ENCODE measurements at regions not wholly inside any gene's neighbourhood (a gene's known extent, or its start where the extent isn't known, plus 50 kb on each side); places are given as distances from the start of the nearest gene placed in this dataset.

- Histone ChIP-seq H3K36me3 (ENCODE audit: control insufficient read depth, insufficient read depth, low read length) (no peaks in the 10 kb centered on the region), H3K27me3 (ENCODE audit: control insufficient read depth, insufficient read depth, low read length) (peaks cover 8% of the 10 kb centered on the region), H3K27ac (ENCODE audit: low read length) (no peak overlapping the region), H3K9me3 (ENCODE audit: control insufficient read depth, insufficient read depth, low read depth, low read length) (no peaks in the 10 kb centered on the region), H3K4me3 (ENCODE audit: low read depth in 2 of 2, low read length in 2 of 2) (no peak overlapping the region), H3K4me1 (ENCODE audit: control insufficient read depth, insufficient read depth, low read length) (no peaks in the 10 kb centered on the region)
- ChIA-PET POLR2A (no interaction called here), CTCF (no interaction called here)
- TF ChIP-seq REST (IDR thresholded peaks at IDR 0.05; ENCODE audit: insufficient read depth in 1 of 2, low read depth in 2 of 2, low read length in 1 of 2) = no peak
- TF ChIP-seq POLR2AphosphoS5 (IDR thresholded peaks at IDR 0.05; ENCODE audit: low read depth, low read length) = no peak
- no peak for TF ChIP-seq TCF7L2 (IDR thresholded peaks at IDR 0.05; ENCODE audit: low read depth, low read length)
- TF ChIP-seq CTCF (IDR thresholded peaks at IDR 0.05) = no peak
- no peak for TF ChIP-seq SIN3A (IDR thresholded peaks at IDR 0.05; ENCODE audit: borderline replicate concordance, insufficient read depth, low read depth, low read length)
- no peak for DNase-seq (ENCODE audit: low read depth, low spot score)
- intact Hi-C loops (cut with micrococcal nuclease; ENCODE audit: unreplicated experiment) = no loop called here
- no peak for ATAC-seq
- in situ Hi-C loops (cut with HindIII; ENCODE audit: low pct_unique_long_range_greater_than_20kb, low sequenced_read_pairs) = no loop called here
- BruUV-seq (replicated peaks) = no TSS peak
Observed at GRCh38 chr1:157400766-157401165, 151.5 kb downstream of the FCRL5 start.

GRCh38 chr1:157399984-157400382, 152.3 kb downstream of the FCRL5 start:
- in situ Hi-C loops (cut with HindIII; ENCODE audit: low pct_unique_long_range_greater_than_20kb, low sequenced_read_pairs) (no loop called here), intact Hi-C loops (cut with micrococcal nuclease; ENCODE audit: unreplicated experiment) (no loop called here)
- Histone ChIP-seq H3K27me3 (ENCODE audit: control insufficient read depth, insufficient read depth, low read length) (peaks cover 8% of the 10 kb centered on the region), H3K27ac (ENCODE audit: low read length) (no peak overlapping the region), H3K4me1 (ENCODE audit: control insufficient read depth, insufficient read depth, low read length) (no peaks in the 10 kb centered on the region), H3K36me3 (ENCODE audit: control insufficient read depth, insufficient read depth, low read length) (no peaks in the 10 kb centered on the region), H3K4me3 (ENCODE audit: low read depth in 2 of 2, low read length in 2 of 2) (no peak overlapping the region), H3K9me3 (ENCODE audit: control insufficient read depth, insufficient read depth, low read depth, low read length) (no peaks in the 10 kb centered on the region)
- ChIA-PET CTCF (no interaction called here), POLR2A (no interaction called here)
- ATAC-seq (no peak), DNase-seq (ENCODE audit: low read depth, low spot score) (no peak)
- no TSS peak for BruUV-seq (replicated peaks)
- no peak for TF ChIP-seq REST (IDR thresholded peaks at IDR 0.05; ENCODE audit: insufficient read depth in 1 of 2, low read depth in 2 of 2, low read length in 1 of 2)
- TF ChIP-seq SIN3A (IDR thresholded peaks at IDR 0.05; ENCODE audit: borderline replicate concordance, insufficient read depth, low read depth, low read length) = no peak
- no peak for TF ChIP-seq TCF7L2 (IDR thresholded peaks at IDR 0.05; ENCODE audit: low read depth, low read length)
- no peak for TF ChIP-seq POLR2AphosphoS5 (IDR thresholded peaks at IDR 0.05; ENCODE audit: low read depth, low read length)
- no peak for TF ChIP-seq CTCF (IDR thresholded peaks at IDR 0.05)
